PC-3 (cell line): ENCODE measurements at regions not wholly inside any gene's neighbourhood (a gene's known extent, or its start where the extent isn't known, plus 50 kb on each side); places are given as distances from the start of the nearest gene placed in this dataset.

ENCODE experiments used
- ATAC-seq: fragments of 200-7000 bp; cut with Tn5 transposase; 2 replicates; pipeline ENCODE4 v1.9.1; 2020; ENCODE audit warnings: mild to moderate bottlenecking, moderate library complexity
- BruUV-seq: library from RNA; stranded (reverse); fragments of 400-500 nt; replicated peaks from 2 replicates; lab custom pipeline; 2021; lab: Mats Ljungman, UMichigan
- CTCF ChIA-PET: fragments of 300-600 bp; sonication (Branson Sonifier 250); formaldehyde crosslinking; loops from one replicate; lab custom pipeline; 2022; ENCODE audit warnings: antibody characterized with exemption; lab: Charles Lee
- POLR2A ChIA-PET: fragments of 300-600 bp; sonication (Branson Sonifier 250); formaldehyde crosslinking; loops from one replicate; lab custom pipeline; 2022; ENCODE audit warnings: antibody characterized with exemption; ENCODE audit not compliant: unreplicated experiment; lab: Charles Lee
- DNase-seq: peaks from one replicate; pipeline ENCODE4 v3.0.0-alpha.2; 2015
- H2AFZ ChIP-seq: fragments of 300-600 bp; sonication (generic); 2 replicates; pipeline ENCODE4 v1.6.0; 2016; ENCODE audit warnings: antibody characterized with exemption, low read length
- H3F3A ChIP-seq: fragments of 300-600 bp; sonication (generic); one replicate; pipeline ENCODE4 v1.6.0; 2017; ENCODE audit warnings: antibody characterized with exemption, low read length, control low read depth, mild to moderate bottlenecking; ENCODE audit not compliant: unreplicated experiment
- H3K27ac ChIP-seq: fragments of 300-600 bp; sonication (generic); 2 replicates; pipeline ENCODE4 v1.5.1; 2016; ENCODE audit warnings: mild to moderate bottlenecking, low read length
- H3K27me3 ChIP-seq: fragments of 300-600 bp; sonication (generic); 2 replicates; pipeline ENCODE4 v1.6.1; 2016; ENCODE audit warnings: low read length, mixed read lengths
- H3K36me3 ChIP-seq: fragments of 300-600 bp; sonication (generic); 2 replicates; pipeline ENCODE4 v1.6.1; 2016; ENCODE audit warnings: low read depth, mixed run types, low read length, mixed read lengths
- H3K4me1 ChIP-seq: fragments of 300-600 bp; sonication (generic); 2 replicates; pipeline ENCODE4 v1.5.1; 2016; ENCODE audit warnings: low read length; ENCODE audit not compliant: insufficient read depth
- H3K4me2 ChIP-seq: fragments of 300-600 bp; sonication (generic); 2 replicates; pipeline ENCODE4 v1.6.0; 2016; ENCODE audit warnings: low read length
- H3K4me3 ChIP-seq: fragments of 300-600 bp; sonication (generic); 2 replicates; pipeline ENCODE4 v1.5.1; 2016; ENCODE audit warnings: mild to moderate bottlenecking, low read length, mixed read lengths
- H3K79me2 ChIP-seq: fragments of 300-600 bp; sonication (generic); 2 replicates; pipeline ENCODE4 v1.6.1; 2017; ENCODE audit warnings: low read length, mixed read lengths
- H3K9ac ChIP-seq: fragments of 300-600 bp; sonication (generic); 2 replicates; pipeline ENCODE4 v1.6.0; 2016; ENCODE audit warnings: mild to moderate bottlenecking, low read length
- H3K9me2 ChIP-seq: fragments of 300-600 bp; sonication (generic); replicated peaks from 2 replicates; pipeline ENCODE4 v1.6.1; 2016; ENCODE audit warnings: mixed run types, low read length, mixed read lengths
- H3K9me3 ChIP-seq: fragments of 300-600 bp; sonication (generic); 2 replicates; pipeline ENCODE4 v1.6.1; 2016; ENCODE audit warnings: low read length, mixed read lengths
- H4K20me1 ChIP-seq: fragments of 300-600 bp; sonication (generic); 2 replicates; pipeline ENCODE4 v1.6.1; 2016; ENCODE audit warnings: low read length, mixed read lengths
- CTCF ChIP-seq: fragments of 300-600 bp; sonication (generic); conservative IDR thresholded peaks from 2 replicates; pipeline ENCODE4 v1.5.1; 2017; ENCODE audit warnings: antibody characterized with exemption, low read depth, mild to moderate bottlenecking, low read length
- EZH2 ChIP-seq: fragments of 300-600 bp; sonication (generic); IDR thresholded peaks from one replicate; pipeline ENCODE4 v1.6.1; 2017; ENCODE audit warnings: antibody characterized with exemption, mild to moderate bottlenecking, low read length; ENCODE audit not compliant: unreplicated experiment
- EZH2phosphoT487 ChIP-seq: fragments of 300-600 bp; sonication (generic); IDR thresholded peaks from 2 replicates; pipeline ENCODE4 v1.6.1; 2018; ENCODE audit warnings: mild to moderate bottlenecking, antibody characterized with exemption, low read length, borderline replicate concordance
- intact Hi-C: fragments of 100-400 bp; cut with micrococcal nuclease; formaldehyde crosslinking; loops from 2 replicates; pipeline ENCODE4 v1.9.0; 2023

GRCh38 chr3:96465521-96465920 lies 348.9 kb upstream of the EPHA6 start:
- TF ChIP-seq EZH2phosphoT487 = no peak
- no peak for TF ChIP-seq CTCF
- TF ChIP-seq EZH2 = no peak
- Histone ChIP-seq H3K9ac (no peak overlapping the region), H3K9me2 (no peaks in the 10 kb centered on the region), H3K79me2 (no peaks in the 10 kb centered on the region), H3K4me1 (no peaks in the 10 kb centered on the region), H3K36me3 (no peaks in the 10 kb centered on the region), H3K4me3 (no peak overlapping the region), H4K20me1 (no peaks in the 10 kb centered on the region), H2AFZ (no peak overlapping the region), H3K9me3 (no peaks in the 10 kb centered on the region), H3K27ac (no peak overlapping the region), H3K4me2 (peak overlapping the region; percentile 21; the same call in 1 of the 2 replicates), H3K27me3 (no peaks in the 10 kb centered on the region), H3F3A (no peaks in the 10 kb centered on the region)
- DNase-seq (peak; percentile 54), ATAC-seq (peak; percentile 91)
- BruUV-seq = no TSS peak
- ChIA-PET POLR2A (interaction anchor here (0.6 kb wide), 1 partner anchor 99 kb away, joined by 4 read pairs; no protein-coding TSS in a partner anchor), CTCF (no interaction called here)
- intact Hi-C loops = no loop called here

DNA sequence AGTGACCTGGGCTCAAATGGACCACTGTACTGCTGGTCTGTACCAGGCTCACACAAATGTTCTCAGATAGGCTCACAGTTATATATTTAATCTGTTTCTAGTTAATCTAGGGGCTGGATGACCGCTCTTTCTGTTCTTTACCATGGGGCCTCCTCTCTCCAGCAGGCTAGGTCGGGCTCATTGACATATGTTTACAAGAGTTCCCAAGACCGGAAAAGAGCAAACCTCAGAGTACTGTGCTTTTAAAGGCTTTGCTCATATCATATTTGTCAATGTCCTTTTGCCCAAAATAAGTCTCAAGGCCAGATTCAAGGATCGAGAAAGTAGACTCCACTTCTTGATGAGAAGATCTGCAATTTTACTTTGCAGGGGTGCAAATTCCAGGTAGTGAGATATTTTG lies 348.0 kb upstream of the EPHA6 start:
- ChIA-PET POLR2A (interaction anchor here (0.6 kb wide), 1 partner anchor 100 kb away, joined by 4 read pairs; no protein-coding TSS in a partner anchor), CTCF (no interaction called here)
- H3K27me3 ChIP-seq = no peaks in the 10 kb centered on the region
- H3K36me3 ChIP-seq = no peaks in the 10 kb centered on the region
- no peaks in the 10 kb centered on the region for H3K79me2 ChIP-seq
- H3K27ac ChIP-seq = no peak overlapping the region
- H3K9me2 ChIP-seq = no peaks in the 10 kb centered on the region
- H2AFZ ChIP-seq = no peak overlapping the region
- BruUV-seq = no TSS peak
- no peak for DNase-seq
- ATAC-seq = peak; percentile 31; the same call in 1 of the 2 replicates
- H3K4me2 ChIP-seq = no peak overlapping the region
- no peak overlapping the region for H3K4me3 ChIP-seq
- intact Hi-C loops = no loop called here
- no peak overlapping the region for H3K9ac ChIP-seq
- H3K4me1 ChIP-seq = no peaks in the 10 kb centered on the region
- no peaks in the 10 kb centered on the region for H4K20me1 ChIP-seq
- TF ChIP-seq EZH2 (no peak), EZH2phosphoT487 (no peak), CTCF (no peak)
- H3F3A ChIP-seq = no peaks in the 10 kb centered on the region
- no peaks in the 10 kb centered on the region for H3K9me3 ChIP-seq

DNA sequence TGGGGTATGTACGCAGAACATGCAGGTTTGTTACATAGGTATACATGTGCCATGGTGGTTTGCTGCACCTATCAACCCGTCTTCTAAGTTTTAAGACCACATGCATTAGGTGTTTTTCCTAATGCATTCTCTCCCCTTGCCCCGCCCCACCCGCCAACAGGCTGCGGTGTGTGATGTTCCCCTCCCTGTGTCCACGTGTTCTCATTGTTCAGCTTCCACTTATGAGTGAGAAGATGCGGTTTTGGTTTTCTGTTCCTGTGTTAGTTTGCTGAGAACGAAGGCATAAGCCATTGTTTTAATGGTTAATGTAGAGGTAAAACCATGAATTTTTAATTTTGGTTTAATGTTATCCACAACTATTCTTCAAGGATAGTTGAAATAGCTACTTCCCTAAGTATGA lies 346.8 kb upstream of the EPHA6 start:
- Histone ChIP-seq H3K9me2 (no peaks in the 10 kb centered on the region), H2AFZ (no peak overlapping the region), H3K79me2 (no peaks in the 10 kb centered on the region), H3K4me1 (no peaks in the 10 kb centered on the region), H3K9me3 (no peaks in the 10 kb centered on the region), H3F3A (no peaks in the 10 kb centered on the region), H4K20me1 (no peaks in the 10 kb centered on the region), H3K27me3 (no peaks in the 10 kb centered on the region), H3K4me2 (no peak overlapping the region), H3K9ac (no peak overlapping the region), H3K36me3 (no peaks in the 10 kb centered on the region), H3K4me3 (no peak overlapping the region), H3K27ac (no peak overlapping the region)
- BruUV-seq = no TSS peak
- DNase-seq (no peak), ATAC-seq (no peak)
- POLR2A ChIA-PET = no interaction called here
- CTCF ChIA-PET = no interaction called here
- TF ChIP-seq EZH2 = no peak
- TF ChIP-seq EZH2phosphoT487 = no peak
- no peak for TF ChIP-seq CTCF
- intact Hi-C loops = no loop called here
